ENCODE measurements at regions not wholly inside any gene's neighbourhood (a gene's known extent, or its start where the extent isn't known, plus 50 kb on each side); places are given as distances from the start of the nearest gene placed in this dataset.

GRCh38 chr11:110962921-110963320 lies 250.7 kb upstream of the ARHGAP20 start:
- TF ChIP-seq, protein P1, sequence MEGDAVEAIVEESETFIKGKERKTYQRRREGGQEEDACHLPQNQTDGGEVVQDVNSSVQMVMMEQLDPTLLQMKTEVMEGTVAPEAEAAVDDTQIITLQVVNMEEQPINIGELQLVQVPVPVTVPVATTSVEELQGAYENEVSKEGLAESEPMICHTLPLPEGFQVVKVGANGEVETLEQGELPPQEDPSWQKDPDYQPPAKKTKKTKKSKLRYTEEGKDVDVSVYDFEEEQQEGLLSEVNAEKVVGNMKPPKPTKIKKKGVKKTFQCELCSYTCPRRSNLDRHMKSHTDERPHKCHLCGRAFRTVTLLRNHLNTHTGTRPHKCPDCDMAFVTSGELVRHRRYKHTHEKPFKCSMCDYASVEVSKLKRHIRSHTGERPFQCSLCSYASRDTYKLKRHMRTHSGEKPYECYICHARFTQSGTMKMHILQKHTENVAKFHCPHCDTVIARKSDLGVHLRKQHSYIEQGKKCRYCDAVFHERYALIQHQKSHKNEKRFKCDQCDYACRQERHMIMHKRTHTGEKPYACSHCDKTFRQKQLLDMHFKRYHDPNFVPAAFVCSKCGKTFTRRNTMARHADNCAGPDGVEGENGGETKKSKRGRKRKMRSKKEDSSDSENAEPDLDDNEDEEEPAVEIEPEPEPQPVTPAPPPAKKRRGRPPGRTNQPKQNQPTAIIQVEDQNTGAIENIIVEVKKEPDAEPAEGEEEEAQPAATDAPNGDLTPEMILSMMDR (IDR thresholded peaks at IDR 0.05; ENCODE audit: low read depth, low read length), result no peak
- H3K4me3 ChIP-seq (ENCODE audit: low read depth, low read length), result no peak overlapping the region

DNA sequence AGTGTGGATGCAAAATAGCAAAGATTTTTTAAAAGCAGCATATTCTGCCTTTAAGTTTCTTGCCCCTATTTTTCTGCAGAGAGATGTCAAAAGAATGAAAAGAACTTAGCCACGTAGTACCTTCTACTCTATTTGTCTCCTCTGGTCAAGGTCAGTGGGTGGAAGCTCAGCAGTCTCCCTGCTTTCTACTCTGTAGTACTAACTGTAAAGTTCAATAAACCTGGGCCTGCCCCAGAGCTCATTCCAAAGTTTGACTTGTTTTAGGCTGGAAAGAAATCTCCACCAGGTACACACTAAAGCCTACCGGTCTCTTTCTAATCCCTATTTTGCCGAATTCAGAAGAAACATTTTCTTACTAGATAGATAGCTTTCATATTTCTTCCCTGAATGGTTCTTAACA lies 247.9 kb upstream of the ARHGAP20 start:
- TF ChIP-seq, protein P1 (IDR thresholded peaks at IDR 0.05; ENCODE audit: low read depth, low read length), result no peak
- H3K4me3 ChIP-seq (ENCODE audit: low read depth, low read length), result no peak overlapping the region

- TF ChIP-seq, protein P1 (IDR thresholded peaks at IDR 0.05; ENCODE audit: low read depth, low read length), result no peak
- no peak overlapping the region for H3K4me3 ChIP-seq (ENCODE audit: low read depth, low read length)
Measured at GRCh38 chr11:110958216-110958615, 246.0 kb upstream of the ARHGAP20 start.

GRCh38 chr11:110955776-110956175 lies 243.5 kb upstream of the ARHGAP20 start:
- TF ChIP-seq, protein P1 (IDR thresholded peaks at IDR 0.05; ENCODE audit: low read depth, low read length), result no peak
- H3K4me3 ChIP-seq (ENCODE audit: low read depth, low read length), result no peak overlapping the region

- TF ChIP-seq, protein P1 (IDR thresholded peaks at IDR 0.05; ENCODE audit: low read depth, low read length), result no peak
- H3K4me3 ChIP-seq (ENCODE audit: low read depth, low read length), result no peak overlapping the region
Measured at GRCh38 chr11:110951950-110952503, 239.8 kb upstream of the ARHGAP20 start.

DNA sequence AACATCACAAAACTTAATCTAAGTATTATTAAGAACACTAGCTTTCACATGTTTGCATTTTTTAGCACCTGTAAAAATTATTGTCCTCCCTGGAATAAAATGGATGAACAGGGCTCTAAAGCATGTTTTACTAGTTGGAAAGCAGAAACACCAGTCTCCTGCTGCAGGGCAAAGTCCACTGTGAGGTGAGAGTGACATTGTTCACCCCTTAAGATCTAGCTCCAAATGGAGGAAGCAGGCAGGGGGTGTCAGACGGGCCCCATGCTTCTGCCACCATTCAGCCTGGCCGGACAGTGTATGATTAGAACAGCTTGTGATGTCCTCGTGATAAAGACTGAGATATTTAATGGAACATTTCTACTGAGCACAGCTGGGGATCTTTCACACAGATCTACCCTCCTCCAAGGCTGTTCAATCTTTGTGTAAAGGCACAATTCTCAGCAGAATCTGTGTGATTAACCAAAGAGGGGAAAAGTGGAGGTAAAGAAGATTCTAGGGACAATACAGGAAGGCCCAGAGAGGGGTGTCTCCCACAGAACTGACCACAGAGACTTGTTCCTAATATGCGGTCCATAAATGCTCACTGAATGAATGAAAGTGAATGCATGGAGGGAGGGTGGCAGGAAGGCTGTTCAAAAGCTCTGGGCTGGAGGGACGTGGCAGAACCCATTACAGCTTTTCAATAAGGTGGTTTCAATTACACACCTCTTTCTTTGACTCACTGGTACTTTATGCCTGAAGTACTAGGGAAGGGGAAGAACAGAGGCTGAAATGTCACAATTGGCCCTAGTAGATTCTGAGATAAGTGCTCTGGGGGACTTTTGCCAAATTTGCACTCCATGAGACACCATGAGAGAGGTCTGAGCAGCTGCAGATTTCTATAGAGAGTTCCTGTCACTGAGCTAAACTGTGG lies 239.1 kb upstream of the ARHGAP20 start:
- TF ChIP-seq, protein P1 (IDR thresholded peaks at IDR 0.05; ENCODE audit: low read depth, low read length), result no peak
- H3K4me3 ChIP-seq (ENCODE audit: low read depth, low read length), result no peak overlapping the region

DNA sequence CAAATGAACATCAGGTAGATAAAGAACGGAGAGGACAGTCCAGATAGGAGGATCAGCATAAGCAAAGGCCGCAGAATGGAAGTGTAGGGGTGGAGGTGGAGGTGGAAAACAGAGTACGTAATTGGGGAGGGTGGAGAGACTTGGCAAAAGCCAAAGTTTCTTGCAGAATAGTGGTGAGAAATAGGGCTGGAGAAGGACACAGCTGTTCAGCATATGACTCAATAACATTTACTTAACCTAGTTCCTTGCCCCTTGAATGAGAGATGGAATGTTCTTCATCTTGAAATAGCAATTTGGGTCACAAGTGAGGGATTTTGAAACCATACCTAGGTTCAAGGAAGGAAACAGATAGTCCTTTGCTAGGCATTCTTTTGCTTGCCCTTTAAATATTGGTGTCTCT lies 235.9 kb upstream of the ARHGAP20 start:
- TF ChIP-seq, protein P1 (IDR thresholded peaks at IDR 0.05; ENCODE audit: low read depth, low read length), result no peak
- H3K4me3 ChIP-seq (ENCODE audit: low read depth, low read length), result no peak overlapping the region

Measured in WI38 (cell line).